Activated CD4-positive, alpha-beta T cell treated with anti-CD3 and anti-CD28 coated beads, Interleukin-2, amount 50 U/mL, for 24 hours (primary cell): ENCODE measurements at regions not wholly inside any gene's neighbourhood (a gene's known extent, or its start where the extent isn't known, plus 50 kb on each side); places are given as distances from the start of the nearest gene placed in this dataset.
"Not testable (repeated sequence)": the region's sequence is repeated elsewhere in the genome, so short reads cannot be mapped to it uniquely, and the experiment has no call there.

Source experiments
- DNase-seq, 2 donors: peaks; one replicate each; pipeline ENCODE4 v3.0.0-alpha.2; 2020; ENCODE audit warnings: low read depth in 1 of 2, low spot score in 1 of 2

DNA sequence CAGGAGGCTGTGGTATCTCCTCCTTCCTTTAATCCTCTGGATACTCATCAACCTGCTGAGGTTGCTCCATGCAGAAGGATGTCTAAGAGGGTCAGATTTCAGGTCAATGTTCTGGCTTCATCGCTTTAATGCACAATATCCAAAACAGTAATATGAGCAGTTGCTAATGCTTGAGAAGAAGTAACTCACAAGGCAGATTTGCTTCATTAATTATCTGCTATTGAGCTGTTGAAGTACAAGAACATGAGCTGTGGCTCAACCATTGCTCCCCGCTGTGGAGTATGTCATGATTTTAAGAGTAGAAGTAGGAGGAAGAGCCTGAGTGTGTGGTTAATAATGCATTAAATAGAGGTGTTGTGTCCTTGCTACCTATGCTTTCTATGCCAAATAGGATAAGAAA is 1412.9 kb upstream of the ALCAM start:
- DNase-seq, result no peak

DNA sequence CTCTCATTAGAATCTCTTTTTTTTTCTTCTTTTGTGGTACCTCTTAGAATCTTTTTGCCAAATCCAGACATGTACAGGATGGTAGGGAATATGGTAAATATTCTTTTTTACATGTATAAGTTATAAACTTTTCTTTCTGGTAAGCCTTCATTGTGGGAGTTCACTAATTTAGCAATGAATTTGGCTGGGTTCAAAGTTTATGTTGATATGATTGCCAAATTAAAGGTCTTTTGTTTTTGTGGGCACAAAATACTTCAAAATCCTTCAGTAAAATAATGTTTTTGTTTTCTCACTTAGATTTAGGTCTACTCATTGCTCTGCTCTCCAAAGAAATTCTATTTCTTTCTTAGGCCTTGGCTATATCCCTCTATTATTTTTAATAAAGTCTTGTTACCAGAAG is 1405.9 kb upstream of the ALCAM start:
- no peak for DNase-seq

GRCh38 chr3:103963599-103963998 is 1403.1 kb upstream of the ALCAM start:
- no peak for DNase-seq

GRCh38 chr3:103965764-103966163 is 1400.9 kb upstream of the ALCAM start:
- no peak for DNase-seq

- no peak for DNase-seq
Measured at GRCh38 chr3:103966749-103967148, 1400.0 kb upstream of the ALCAM start.

- no peak for DNase-seq
Measured at GRCh38 chr3:103968131-103968530, 1398.6 kb upstream of the ALCAM start.

- DNase-seq, result no peak
Measured at GRCh38 chr3:103968751-103969150, 1398.0 kb upstream of the ALCAM start.

GRCh38 chr3:103976931-103977339 is 1389.8 kb upstream of the ALCAM start:
- DNase-seq, result no peak

DNA sequence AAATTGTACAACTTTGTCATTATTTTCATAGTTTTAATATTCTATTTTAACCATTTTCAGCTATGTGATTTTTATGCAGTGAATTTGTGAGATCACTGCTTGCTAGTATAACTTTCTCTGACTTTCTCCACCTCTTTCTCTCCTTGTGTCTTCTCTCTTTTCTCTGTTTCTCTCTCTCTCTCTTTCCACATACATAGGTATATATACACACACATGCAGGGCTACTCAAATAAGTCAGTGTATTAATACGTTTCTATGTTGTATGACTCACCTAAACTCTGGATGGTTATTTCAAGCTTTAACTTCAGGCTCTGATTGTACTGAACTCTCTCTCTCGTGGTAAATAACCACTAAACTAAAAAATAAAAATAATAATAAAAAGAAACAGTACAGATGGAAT is 1389.3 kb upstream of the ALCAM start:
- no peak for DNase-seq

DNA sequence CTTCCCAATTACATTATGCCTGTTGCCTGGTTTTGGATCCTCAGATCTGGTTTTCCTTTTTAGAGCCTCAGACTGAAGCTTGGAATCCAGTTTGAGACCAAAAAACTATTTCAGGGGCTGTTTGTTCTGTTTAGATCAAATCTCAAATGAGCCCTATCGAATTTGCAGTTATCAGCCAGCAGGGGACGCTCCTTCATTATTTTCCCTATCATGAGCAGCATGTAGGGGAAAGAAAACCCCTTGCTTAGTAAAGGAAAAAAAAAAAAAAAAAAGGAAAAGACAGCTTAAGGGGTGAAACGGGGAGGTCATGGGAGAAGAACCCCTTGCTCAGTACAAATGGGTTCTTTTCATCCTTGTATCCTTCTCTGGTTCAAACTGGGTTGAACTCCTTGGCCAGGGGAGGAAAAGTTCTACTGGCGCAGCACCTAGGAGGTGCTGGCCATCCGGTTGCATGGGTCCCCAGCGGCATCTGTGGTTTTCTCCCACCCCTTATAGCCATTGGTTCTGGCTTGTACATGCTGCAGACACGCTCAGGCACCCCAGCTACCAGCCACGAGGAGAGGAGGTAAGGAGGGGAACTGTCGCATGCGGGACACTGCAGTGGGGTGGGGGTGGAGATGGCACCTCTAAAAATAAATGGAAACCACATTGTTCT is 1375.1 kb upstream of the ALCAM start:
- no peak for DNase-seq

DNA sequence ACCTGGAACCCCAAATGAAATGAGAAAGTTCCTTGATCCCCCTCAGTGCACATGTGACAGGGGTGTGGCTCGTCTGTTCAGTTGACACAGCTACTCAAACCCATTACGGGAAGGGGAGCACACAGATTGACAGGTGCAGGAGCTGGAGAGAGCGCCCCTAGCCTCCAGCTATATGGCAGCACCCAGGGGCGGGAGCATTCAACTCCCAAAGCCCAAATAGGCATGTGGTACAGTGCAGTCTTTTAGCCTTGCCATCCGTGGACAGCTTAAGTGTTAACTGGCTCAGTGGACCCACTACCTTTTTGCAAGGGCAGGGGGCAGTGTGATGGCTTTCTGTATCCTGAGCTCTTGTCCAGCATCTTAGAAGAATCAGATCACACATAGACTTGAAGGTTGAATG is 1374.2 kb upstream of the ALCAM start:
- DNase-seq, result no peak

DNA sequence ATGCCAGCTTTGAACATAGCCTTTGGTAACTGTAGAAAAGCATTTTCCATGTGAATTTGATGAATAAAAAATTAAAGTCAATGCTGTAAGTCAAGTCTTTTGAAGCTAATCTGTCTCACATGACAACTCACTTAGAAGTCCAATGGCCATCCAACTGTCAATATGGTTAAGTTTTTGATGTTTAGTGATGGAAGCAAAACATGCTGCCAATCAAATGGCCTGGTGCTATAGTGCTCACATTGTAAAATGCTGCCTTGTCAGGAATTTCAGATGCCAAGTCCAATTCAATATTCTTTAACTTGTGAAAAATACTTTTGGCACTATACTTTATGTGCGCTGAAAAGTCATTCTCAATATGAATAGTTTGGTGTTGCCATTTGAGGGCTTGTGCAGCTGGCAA is 1361.8 kb upstream of the ALCAM start:
- DNase-seq, result no peak

DNA sequence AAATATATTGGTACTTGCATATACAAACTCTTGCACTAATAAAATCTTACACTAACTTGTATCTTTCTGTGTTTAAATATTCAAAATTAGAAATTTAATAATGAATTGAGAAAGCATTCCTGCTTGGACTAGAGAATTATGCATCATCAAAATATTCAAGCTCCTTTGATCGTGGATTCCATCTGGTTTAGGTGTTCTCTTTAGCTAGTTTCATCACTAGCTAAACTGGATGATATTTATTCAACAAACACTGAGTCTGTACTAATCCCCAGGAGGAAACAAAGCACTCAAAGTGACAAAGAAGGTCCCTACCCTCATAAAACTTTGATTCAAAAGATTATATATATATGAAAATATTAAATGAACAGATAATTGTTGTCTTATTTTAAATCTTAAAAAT is 1360.9 kb upstream of the ALCAM start:
- DNase-seq, result no peak

GRCh38 chr3:104018541-104018940 is 1348.2 kb upstream of the ALCAM start:
- DNase-seq, result no peak

DNA sequence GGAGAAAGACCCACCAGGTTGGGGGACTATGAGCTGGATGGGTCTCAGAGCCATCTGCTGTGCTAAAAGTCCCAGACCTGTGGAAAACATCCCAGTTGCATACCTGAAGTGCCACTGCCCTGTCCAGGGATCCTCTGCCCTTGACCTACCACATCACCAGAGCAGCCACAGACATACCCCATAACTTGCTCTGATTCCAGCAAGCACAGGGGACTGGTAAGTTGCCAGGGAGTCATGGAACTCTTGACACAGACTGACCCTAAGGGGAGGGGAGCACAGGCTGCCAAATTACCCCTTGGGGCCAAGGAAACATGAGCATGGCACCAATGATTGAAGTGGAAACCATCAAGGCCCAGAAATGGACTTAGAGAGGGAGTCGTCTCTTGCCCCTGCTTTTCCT is 1335.1 kb upstream of the ALCAM start:
- no peak for DNase-seq

GRCh38 chr3:104032283-104032682 is 1334.4 kb upstream of the ALCAM start:
- DNase-seq, result no peak

DNA sequence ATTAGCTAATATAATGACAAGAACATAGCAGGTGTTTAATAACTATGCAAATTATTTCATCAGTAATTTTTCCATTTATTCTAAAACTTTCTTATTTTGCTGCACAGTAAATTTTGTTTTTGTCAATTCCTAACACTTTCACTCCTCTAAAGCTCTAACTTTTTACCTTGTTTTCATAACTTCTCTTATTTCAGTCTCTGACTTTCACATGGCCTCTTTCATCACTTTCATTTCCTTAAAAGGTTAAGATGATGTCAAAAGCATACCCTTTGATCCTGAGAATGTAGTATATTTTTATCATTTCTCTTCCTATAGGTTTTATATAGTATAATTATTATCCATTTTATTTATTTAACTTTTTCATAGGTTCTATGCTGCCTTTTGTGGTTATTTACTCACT is 1325.8 kb upstream of the ALCAM start:
- DNase-seq, result no peak

DNA sequence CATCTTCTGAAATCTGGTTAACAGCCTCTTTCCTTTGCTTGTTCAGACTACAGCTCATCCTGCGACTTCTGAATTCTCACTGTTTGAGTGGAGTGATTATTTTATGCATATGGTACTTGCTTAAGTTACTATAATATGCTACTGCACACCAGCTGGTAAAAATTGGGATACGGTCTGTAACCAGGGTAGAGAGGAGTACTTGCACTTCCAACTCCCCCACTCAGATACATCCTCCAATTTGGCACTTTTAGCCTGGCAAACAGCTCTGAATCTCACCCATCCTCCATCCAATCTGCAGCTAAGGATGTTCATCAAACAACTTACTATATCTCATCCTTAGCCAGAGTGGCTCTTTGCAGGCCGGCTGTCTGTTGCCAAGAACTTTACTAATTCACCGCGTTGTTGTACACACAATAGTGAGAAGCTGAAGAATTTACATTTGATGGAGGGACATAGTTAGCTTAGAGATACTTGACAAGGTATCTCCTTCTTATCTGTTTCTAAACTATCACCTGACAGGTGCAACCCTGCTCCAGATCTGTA is 1323.6 kb upstream of the ALCAM start:
- DNase-seq, result not testable (repeated sequence)

DNA sequence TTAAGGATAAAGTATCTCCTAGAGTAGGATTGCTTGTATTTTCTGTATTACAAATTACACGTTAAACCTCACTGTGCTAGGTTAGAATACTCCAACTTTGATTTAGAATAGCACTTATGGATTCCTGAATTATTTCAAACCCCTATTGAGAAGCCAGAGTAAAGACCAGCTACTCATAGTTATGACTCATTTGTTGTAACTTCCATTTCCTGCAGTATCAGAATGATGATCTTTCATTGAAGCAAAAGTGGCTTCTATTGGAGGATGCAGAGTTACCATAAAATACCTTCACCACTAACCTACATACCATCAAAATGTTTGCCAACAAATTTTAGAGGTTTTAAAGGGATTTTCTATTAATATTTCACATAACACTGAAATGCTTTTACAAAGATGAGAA is 1322.7 kb upstream of the ALCAM start:
- no peak for DNase-seq

- DNase-seq, result no peak
Measured at GRCh38 chr3:104066658-104067057, 1300.1 kb upstream of the ALCAM start.

DNA sequence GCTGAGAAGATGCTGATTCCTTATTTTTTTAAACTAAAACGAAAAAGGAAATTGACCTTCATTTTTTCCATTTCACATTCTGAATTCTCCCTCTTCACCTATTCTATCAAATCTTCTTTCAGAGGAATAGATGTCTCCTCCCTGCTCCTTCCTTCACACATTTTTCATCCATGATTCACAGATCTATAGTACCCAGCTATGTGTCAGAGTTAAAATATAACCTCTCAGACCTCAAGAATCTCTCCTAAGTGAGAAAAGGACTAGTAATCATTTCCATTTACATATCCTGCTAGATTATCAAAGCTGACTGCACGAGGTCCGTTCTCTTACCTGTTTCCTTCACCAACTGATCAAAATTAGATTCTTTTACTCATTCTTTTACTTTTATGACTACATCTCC is 1297.6 kb upstream of the ALCAM start:
- no peak for DNase-seq

- no peak for DNase-seq
Measured at GRCh38 chr3:104070906-104071305, 1295.8 kb upstream of the ALCAM start.

DNA sequence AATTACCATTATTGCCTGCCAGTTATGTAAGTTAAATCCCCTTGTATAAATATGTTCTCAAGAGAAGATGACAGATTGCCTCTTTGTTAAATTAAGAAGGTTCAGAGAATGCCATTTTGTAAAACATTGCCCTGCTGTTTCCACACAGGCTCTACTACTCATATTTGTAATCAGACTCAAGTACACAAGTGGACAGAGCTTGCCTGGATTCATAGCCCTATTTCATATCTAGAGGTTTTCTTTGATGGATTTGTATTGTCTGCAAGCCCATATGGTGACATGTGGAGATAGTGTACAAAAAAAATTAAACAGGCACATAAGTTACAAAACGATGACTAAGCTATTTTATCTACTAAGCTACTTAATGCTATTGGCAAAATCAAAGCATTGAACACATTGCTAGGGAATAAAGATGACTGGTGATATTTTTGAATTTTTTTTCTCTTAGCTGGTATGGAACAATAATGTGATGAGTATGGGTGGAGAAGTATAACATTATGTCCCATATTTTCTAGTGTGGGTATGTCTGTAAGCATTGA is 1286.6 kb upstream of the ALCAM start:
- no peak for DNase-seq
